HEK293 (cell line): ENCODE measurements at regions not wholly inside any gene's neighbourhood (a gene's known extent, or its start where the extent isn't known, plus 50 kb on each side); places are given as distances from the start of the nearest gene placed in this dataset.

Experiments used
- CTCF ChIA-PET: fragments of 350-600 bp; formaldehyde crosslinking; extraction: SDS; loops from one replicate; lab custom pipeline; 2021; ENCODE audit warnings: antibody characterized with exemption; lab: Yijun Ruan, JAX
- POLR2A ChIA-PET: fragments of 300-600 bp; formaldehyde crosslinking; extraction: SDS; loops from one replicate; lab custom pipeline; 2020; ENCODE audit warnings: antibody characterized with exemption, inconsistent platforms; lab: Yijun Ruan, JAX
- H3K27ac ChIP-seq: fragments of 200-500 bp; sonication (Bioruptor generic); 2 replicates; pipeline ENCODE4 v1.5.1; 2014; ENCODE audit warnings: low read depth, low read length, control low read depth, inconsistent platforms; ENCODE audit errors: extremely low read depth
- H3K36me3 ChIP-seq, 2 experiments: fragments of 200-500 bp in 1 of 2; sonication (Bioruptor generic) in 1 of 2; 1 replicate in 1 of 2; 2 replicates in 1 of 2; pipeline ENCODE4 v1.5.1; 2014 to 2017; ENCODE audit warnings: inconsistent platforms in 2 of 2, low read length in 2 of 2; ENCODE audit not compliant: control insufficient read depth in 2 of 2, insufficient read depth in 1 of 2
- H3K4me1 ChIP-seq: fragments of 200-500 bp; sonication (Bioruptor generic); 2 replicates; pipeline ENCODE4 v1.5.1; 2014; ENCODE audit warnings: mild to moderate bottlenecking, low read length, inconsistent platforms; ENCODE audit not compliant: control insufficient read depth, insufficient read depth
- H3K4me3 ChIP-seq: 2 replicates; pipeline ENCODE4 v1.5.1; 2011; ENCODE audit warnings: low read depth, mild to moderate bottlenecking, control low read depth, low read length, moderate library complexity
- H3K9me3 ChIP-seq: fragments of 200-500 bp; sonication (Bioruptor generic); 2 replicates; pipeline ENCODE4 v1.5.1; 2014; ENCODE audit warnings: low read depth, low read length, inconsistent platforms; ENCODE audit not compliant: control insufficient read depth, insufficient read depth
- GLI4 ChIP-seq: fragments of 450-650 bp; formaldehyde crosslinking; IDR thresholded peaks from 2 replicates; pipeline ENCODE4 v1.5.1; 2016; ENCODE audit warnings: missing biosample characterization, missing genetic modification characterization
- GLIS2 ChIP-seq: fragments of 450-650 bp; formaldehyde crosslinking; IDR thresholded peaks from 2 replicates; pipeline ENCODE4 v1.5.1; 2016; ENCODE audit warnings: missing biosample characterization, missing genetic modification characterization
- KLF1 ChIP-seq: fragments of 450-650 bp; formaldehyde crosslinking; IDR thresholded peaks from 2 replicates; pipeline ENCODE4 v1.5.1; 2016; ENCODE audit warnings: missing biosample characterization, missing genetic modification characterization
- MEIS1 ChIP-seq: sonication (generic); formaldehyde crosslinking; IDR thresholded peaks from 2 replicates; pipeline ENCODE4 v1.8.1; 2022; ENCODE audit warnings: missing genetic modification reagents, mild to moderate bottlenecking, borderline replicate concordance
- MZF1 ChIP-seq: fragments of 450-650 bp; formaldehyde crosslinking; IDR thresholded peaks from 2 replicates; pipeline ENCODE4 v1.5.1; 2017; ENCODE audit warnings: missing biosample characterization, missing genetic modification characterization, borderline replicate concordance
- RBAK ChIP-seq: fragments of 450-650 bp; formaldehyde crosslinking; IDR thresholded peaks from 2 replicates; pipeline ENCODE4 v1.5.1; 2016; ENCODE audit warnings: missing biosample characterization, missing genetic modification characterization
- ZBTB20 ChIP-seq: fragments of 450-650 bp; formaldehyde crosslinking; IDR thresholded peaks from 2 replicates; pipeline ENCODE4 v1.5.1; 2016; ENCODE audit warnings: missing biosample characterization, missing genetic modification characterization
- ZFP3 ChIP-seq: fragments of 450-650 bp; formaldehyde crosslinking; IDR thresholded peaks from 2 replicates; pipeline ENCODE4 v1.5.1; 2016; ENCODE audit warnings: low read depth, missing biosample characterization, missing genetic modification characterization
- ZFP69B ChIP-seq: fragments of 450-650 bp; formaldehyde crosslinking; IDR thresholded peaks from 2 replicates; pipeline ENCODE4 v1.5.1; 2016; ENCODE audit warnings: missing biosample characterization, missing genetic modification characterization
- ZNF555 ChIP-seq: fragments of 450-650 bp; formaldehyde crosslinking; conservative IDR thresholded peaks from 2 replicates; pipeline ENCODE4 v1.5.1; 2017; ENCODE audit warnings: missing biosample characterization, mild to moderate bottlenecking, missing genetic modification characterization, inconsistent platforms
- ZNF701 ChIP-seq: fragments of 450-650 bp; formaldehyde crosslinking; IDR thresholded peaks from 2 replicates; pipeline ENCODE4 v1.5.1; 2016; ENCODE audit warnings: missing biosample characterization, missing genetic modification characterization
- TF ChIP-seq, protein P1 (sequence below): fragments of 450-650 bp; formaldehyde crosslinking; IDR thresholded peaks from 2 replicates; pipeline ENCODE4 v1.5.1; 2017; ENCODE audit warnings: missing biosample characterization, missing genetic modification characterization
- TF ChIP-seq, protein P2 (sequence below): fragments of 450-650 bp; formaldehyde crosslinking; IDR thresholded peaks from 2 replicates; pipeline ENCODE4 v1.5.1; 2016; ENCODE audit warnings: missing biosample characterization, missing genetic modification characterization
- TF ChIP-seq, protein P3 (sequence below): fragments of 450-650 bp; formaldehyde crosslinking; IDR thresholded peaks from 2 replicates; pipeline ENCODE4 v1.5.1; 2016; ENCODE audit warnings: missing biosample characterization, missing genetic modification characterization
- TF ChIP-seq, protein P4 (sequence below): fragments of 450-650 bp; formaldehyde crosslinking; IDR thresholded peaks from 2 replicates; pipeline ENCODE4 v1.5.1; 2016; ENCODE audit warnings: missing biosample characterization, missing genetic modification characterization
- TF ChIP-seq, protein P5 (sequence below): fragments of 450-650 bp; formaldehyde crosslinking; IDR thresholded peaks from 2 replicates; pipeline ENCODE4 v1.5.1; 2016; ENCODE audit warnings: missing biosample characterization, missing genetic modification characterization
- TF ChIP-seq, protein P6 (sequence below): fragments of 450-650 bp; formaldehyde crosslinking; IDR thresholded peaks from 2 replicates; pipeline ENCODE4 v1.5.1; 2016; ENCODE audit warnings: missing biosample characterization, missing genetic modification characterization

DNA sequence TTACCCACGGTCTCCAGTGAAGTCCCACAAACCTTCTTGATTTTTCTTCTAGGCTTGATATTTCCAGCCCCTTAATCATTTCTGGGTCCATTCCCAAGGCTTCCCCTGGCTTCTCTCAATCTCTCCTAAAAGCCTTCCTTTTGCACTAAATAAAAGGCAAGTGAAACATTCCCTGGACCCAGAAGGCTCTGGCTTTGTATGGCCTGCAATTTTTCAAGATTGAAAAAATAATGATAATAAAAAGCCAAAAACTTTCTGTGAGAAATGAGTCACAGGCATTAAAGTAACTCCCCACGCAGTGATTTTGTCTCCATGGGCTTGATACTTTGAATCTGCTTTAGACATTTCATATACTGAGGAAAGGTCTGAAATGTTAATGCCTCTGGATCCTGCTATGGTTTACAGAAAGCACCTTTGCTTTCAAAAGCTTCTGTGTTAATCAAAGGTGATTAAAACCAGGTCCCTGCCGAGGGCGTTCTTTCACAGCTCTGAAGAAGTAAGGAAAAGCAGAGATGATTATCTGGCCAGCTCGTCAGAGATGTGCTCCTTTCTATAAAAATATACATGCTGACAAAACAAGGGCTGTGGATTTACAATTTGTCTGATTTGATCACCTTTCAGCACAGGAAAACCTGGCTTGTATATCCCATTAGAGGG is 118.9 kb upstream of the TMEM72 start:
- ChIA-PET POLR2A (no interaction called here), CTCF (no interaction called here)
- Histone ChIP-seq H3K4me1 (no peaks in the 10 kb centered on the region), H3K27ac (no peak overlapping the region), H3K4me3 (no peak overlapping the region), H3K9me3 (no peaks in the 10 kb centered on the region), H3K36me3 (no peaks in the 10 kb centered on the region)
- no peak for TF ChIP-seq GLI4
- no peak for TF ChIP-seq ZNF701
- TF ChIP-seq ZFP69B = no peak
- no peak for TF ChIP-seq MZF1 (tag by site-specific recombination)
- no peak for TF ChIP-seq ZFP3 (tag by site-specific recombination)
- no peak for TF ChIP-seq ZBTB20
- TF ChIP-seq, protein P1, sequence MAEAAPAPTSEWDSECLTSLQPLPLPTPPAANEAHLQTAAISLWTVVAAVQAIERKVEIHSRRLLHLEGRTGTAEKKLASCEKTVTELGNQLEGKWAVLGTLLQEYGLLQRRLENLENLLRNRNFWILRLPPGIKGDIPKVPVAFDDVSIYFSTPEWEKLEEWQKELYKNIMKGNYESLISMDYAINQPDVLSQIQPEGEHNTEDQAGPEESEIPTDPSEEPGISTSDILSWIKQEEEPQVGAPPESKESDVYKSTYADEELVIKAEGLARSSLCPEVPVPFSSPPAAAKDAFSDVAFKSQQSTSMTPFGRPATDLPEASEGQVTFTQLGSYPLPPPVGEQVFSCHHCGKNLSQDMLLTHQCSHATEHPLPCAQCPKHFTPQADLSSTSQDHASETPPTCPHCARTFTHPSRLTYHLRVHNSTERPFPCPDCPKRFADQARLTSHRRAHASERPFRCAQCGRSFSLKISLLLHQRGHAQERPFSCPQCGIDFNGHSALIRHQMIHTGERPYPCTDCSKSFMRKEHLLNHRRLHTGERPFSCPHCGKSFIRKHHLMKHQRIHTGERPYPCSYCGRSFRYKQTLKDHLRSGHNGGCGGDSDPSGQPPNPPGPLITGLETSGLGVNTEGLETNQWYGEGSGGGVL = no peak
- no peak for TF ChIP-seq GLIS2 (tag by site-specific recombination)
- TF ChIP-seq, protein P2, sequence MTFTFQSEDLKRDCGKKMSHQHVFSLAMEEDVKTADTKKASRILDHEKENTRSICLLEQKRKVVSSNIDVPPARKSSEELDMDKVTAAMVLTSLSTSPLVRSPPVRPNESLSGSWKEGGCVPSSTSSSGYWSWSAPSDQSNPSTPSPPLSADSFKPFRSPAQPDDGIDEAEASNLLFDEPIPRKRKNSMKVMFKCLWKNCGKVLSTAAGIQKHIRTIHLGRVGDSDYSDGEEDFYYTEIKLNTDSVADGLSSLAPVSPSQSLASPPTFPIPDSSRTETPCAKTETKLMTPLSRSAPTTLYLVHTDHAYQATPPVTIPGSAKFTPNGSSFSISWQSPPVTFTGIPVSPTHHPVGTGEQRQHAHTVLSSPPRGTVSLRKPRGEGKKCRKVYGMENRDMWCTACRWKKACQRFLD (tag by site-specific recombination) = no peak
- TF ChIP-seq, protein P3, sequence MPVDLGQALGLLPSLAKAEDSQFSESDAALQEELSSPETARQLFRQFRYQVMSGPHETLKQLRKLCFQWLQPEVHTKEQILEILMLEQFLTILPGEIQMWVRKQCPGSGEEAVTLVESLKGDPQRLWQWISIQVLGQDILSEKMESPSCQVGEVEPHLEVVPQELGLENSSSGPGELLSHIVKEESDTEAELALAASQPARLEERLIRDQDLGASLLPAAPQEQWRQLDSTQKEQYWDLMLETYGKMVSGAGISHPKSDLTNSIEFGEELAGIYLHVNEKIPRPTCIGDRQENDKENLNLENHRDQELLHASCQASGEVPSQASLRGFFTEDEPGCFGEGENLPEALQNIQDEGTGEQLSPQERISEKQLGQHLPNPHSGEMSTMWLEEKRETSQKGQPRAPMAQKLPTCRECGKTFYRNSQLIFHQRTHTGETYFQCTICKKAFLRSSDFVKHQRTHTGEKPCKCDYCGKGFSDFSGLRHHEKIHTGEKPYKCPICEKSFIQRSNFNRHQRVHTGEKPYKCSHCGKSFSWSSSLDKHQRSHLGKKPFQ (tag by site-specific recombination) = no peak
- TF ChIP-seq, protein P4, sequence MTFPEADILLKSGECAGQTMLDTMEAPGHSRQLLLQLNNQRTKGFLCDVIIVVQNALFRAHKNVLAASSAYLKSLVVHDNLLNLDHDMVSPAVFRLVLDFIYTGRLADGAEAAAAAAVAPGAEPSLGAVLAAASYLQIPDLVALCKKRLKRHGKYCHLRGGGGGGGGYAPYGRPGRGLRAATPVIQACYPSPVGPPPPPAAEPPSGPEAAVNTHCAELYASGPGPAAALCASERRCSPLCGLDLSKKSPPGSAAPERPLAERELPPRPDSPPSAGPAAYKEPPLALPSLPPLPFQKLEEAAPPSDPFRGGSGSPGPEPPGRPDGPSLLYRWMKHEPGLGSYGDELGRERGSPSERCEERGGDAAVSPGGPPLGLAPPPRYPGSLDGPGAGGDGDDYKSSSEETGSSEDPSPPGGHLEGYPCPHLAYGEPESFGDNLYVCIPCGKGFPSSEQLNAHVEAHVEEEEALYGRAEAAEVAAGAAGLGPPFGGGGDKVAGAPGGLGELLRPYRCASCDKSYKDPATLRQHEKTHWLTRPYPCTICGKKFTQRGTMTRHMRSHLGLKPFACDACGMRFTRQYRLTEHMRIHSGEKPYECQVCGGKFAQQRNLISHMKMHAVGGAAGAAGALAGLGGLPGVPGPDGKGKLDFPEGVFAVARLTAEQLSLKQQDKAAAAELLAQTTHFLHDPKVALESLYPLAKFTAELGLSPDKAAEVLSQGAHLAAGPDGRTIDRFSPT (tag by site-specific recombination) = no peak
- TF ChIP-seq, protein P5, sequence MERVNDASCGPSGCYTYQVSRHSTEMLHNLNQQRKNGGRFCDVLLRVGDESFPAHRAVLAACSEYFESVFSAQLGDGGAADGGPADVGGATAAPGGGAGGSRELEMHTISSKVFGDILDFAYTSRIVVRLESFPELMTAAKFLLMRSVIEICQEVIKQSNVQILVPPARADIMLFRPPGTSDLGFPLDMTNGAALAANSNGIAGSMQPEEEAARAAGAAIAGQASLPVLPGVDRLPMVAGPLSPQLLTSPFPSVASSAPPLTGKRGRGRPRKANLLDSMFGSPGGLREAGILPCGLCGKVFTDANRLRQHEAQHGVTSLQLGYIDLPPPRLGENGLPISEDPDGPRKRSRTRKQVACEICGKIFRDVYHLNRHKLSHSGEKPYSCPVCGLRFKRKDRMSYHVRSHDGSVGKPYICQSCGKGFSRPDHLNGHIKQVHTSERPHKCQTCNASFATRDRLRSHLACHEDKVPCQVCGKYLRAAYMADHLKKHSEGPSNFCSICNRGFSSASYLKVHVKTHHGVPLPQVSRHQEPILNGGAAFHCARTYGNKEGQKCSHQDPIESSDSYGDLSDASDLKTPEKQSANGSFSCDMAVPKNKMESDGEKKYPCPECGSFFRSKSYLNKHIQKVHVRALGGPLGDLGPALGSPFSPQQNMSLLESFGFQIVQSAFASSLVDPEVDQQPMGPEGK (tag by site-specific recombination) = no peak
- no peak for TF ChIP-seq ZNF555 (tag by site-specific recombination)

DNA sequence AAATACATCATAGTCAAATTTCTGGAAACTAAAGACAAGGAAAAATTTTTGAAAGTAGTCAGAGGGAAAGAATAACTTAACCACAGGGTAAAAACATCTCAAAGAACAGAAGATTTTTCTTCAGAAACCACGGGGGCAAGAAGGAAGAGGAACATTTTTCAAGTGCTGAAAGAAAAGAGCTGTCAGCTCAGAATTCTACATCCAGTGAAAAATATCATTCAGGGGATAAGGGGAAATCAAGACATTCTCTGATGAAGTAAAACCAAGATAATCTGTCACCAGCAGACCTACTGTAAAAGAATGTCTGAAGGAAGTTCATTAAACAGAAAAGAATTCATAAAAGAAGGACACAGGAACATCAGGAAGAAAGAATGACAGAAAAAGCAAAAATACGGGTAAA is 111.2 kb upstream of the TMEM72 start:
- ChIA-PET POLR2A (no interaction called here), CTCF (interaction anchor here (0.7 kb wide), 1 partner anchor 414 kb away, joined by 5 read pairs; no protein-coding TSS in a partner anchor)
- TF ChIP-seq KLF1 (tag by site-specific recombination) = no peak
- TF ChIP-seq, protein P6, sequence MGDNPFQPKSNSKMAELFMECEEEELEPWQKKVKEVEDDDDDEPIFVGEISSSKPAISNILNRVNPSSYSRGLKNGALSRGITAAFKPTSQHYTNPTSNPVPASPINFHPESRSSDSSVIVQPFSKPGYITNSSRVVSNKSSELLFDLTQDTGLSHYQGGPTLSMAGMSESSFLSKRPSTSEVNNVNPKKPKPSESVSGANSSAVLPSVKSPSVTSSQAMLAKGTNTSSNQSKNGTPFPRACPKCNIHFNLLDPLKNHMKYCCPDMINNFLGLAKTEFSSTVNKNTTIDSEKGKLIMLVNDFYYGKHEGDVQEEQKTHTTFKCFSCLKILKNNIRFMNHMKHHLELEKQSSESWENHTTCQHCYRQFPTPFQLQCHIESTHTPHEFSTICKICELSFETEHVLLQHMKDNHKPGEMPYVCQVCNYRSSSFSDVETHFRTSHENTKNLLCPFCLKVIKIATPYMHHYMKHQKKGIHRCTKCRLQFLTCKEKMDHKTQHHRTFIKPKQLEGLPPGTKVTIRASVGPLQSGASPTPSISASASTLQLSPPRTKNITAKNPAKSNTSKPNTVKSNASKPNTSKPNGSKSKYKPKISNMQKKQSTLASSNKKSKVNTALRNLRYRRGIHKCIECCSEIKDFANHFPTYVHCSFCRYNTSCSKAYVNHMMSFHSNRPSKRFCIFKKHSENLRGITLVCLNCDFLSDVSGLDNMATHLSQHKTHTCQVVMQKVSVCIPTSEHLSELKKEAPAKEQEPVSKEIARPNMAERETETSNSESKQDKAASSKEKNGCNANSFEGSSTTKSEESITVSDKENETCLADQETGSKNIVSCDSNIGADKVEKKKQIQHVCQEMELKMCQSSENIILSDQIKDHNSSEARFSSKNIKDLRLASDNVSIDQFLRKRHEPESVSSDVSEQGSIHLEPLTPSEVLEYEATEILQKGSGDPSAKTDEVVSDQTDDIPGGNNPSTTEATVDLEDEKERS = no peak
- no peak for TF ChIP-seq RBAK (tag by site-specific recombination)
- TF ChIP-seq MEIS1 = no peak
- Histone ChIP-seq H3K36me3 (no peaks in the 10 kb centered on the region), H3K4me1 (peaks cover 10% of the 10 kb centered on the region), H3K9me3 (no peaks in the 10 kb centered on the region), H3K27ac (no peak overlapping the region), H3K4me3 (no peak overlapping the region)
